ELR (cell line): ENCODE measurements at regions not wholly inside any gene's neighbourhood (a gene's known extent, or its start where the extent isn't known, plus 50 kb on each side); places are given as distances from the start of the nearest gene placed in this dataset.
"Not testable (repeated sequence)": the region's sequence is repeated elsewhere in the genome, so short reads cannot be mapped to it uniquely, and the experiment has no call there.

ENCODE experiments used
- DNase-seq: peaks from one replicate; pipeline ENCODE4 v3.0.0-alpha.2; 2015; ENCODE audit warnings: low read depth

DNA sequence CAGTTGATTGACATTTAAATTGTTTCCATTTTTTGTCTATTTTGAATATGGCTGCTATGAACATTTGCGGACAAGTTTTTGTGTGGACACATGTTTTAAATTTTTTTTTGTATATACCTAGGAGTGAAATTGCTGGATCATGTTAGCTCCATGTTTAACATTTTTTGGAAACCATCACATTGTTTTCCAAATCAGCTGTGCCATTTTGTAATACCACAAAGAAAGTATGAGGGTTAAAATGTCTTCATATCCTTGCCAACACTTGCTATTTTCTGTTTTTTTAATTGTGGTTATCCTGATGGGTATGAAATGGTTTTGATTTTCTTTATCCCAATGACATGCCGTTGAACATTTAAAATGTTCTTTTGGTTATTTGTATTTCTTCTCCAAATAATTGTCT is 52.1 kb downstream of the CARTPT start:
- no peak for DNase-seq

DNA sequence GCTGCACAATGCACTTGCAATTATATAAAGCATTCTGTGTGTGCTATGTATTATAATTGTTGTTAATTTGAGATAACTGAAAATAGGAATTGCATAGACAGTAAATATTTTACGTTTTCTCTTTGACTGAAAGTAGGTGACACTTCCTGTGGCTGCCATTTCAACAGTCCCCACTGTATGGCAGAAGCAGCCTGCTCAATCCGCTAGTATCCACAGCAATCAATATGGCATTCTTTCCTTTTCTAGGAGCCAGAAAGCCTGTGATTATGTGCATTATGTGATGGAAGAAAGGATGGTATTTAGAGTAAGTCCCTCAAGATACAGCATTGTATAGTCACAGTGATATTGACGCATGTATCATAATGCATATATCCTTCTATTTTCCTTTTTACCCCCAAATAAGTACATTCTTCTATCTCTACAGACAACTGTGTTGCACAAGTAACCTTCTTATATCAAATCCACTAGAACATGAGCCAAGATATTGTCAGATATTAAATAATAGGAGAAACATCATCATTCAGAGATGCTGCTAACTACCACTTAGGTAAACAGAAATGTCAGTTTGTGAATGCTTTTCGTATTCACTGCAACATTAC is 59.7 kb downstream of the CARTPT start:
- peak; percentile 64 for DNase-seq

DNA sequence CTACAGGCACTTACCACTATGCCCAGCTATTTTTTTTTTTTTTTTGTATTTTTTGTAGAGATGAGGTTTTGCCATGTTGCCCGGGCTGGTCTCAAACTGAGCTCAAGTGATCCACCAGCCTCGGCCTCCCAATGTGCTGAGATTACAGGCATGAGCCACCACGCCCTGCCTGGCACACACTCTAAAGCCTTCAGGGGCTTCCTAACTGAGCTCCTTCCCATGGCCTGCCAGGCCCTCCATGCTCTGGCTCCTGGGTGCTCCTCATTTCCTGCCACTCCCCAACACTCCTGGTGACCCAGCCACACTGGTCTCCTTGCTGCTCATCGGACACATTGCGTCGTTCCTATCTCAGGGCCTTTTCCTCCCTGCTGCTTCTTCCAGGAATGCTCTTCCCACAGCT is 61.5 kb downstream of the CARTPT start:
- no peak for DNase-seq

DNA sequence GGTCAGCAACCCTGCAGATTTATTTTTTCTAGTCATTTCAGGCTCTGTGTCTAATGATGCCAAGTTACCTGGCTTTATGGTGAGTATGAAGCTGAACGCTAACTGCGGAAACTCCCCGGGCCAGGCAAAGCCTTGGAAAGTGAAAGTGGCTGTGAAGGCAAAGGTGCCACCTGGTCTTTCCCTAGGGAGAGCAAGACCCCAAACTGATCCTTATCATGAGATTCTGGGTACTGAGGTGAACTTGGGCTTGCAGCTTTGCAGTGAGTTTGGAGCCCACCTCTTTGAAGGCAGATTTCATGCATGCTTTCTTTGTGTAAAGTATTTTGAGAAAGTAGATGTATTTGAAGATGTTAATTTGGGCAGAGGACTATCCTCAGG is 63.3 kb downstream of the CARTPT start:
- no peak for DNase-seq

DNA sequence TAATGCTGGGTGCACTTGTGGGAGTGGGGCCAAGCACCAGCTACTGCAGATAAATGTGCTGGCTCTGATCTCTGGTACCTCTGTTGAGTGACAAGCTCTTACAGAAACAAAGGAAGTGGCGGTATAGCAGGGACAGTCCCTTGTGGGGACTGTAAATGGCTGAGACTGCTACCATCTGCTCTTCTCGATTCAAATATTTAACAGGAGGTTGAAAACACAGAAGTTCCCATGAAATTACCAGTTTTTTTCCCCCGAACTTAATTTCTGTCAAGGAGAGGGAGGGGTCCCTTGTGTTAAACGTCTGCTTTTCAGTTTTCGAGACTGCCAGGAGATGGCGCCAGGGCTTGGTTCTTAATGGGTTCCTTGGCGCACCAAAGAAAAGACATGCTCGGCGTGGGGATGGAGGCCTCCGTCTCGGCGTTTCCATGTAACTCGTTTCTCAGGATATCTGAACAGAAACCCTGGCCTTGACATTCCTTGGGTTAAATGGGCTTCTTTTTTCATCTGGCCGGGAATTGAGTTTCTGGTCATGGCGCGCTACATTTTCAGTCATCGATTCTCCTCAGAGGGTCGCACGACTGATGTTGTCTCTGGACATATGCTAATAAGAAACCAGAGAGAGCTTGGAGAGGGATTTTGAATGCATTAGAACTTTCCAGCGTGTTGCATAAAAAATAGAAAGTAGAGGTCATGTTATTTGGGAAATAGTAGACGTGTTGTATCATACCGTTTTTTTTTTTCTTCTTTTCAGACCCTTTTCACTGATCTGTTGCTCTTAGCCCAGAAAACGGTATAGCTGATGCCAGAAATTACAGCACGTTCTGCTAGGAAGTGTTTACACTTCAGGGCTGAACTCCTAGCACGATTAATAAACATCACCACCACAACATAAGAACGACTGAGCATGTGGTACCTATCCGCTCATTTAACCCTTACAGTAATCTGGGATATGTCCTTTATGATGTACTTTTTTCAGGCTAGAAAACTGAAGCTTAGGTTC is 64.0 kb downstream of the CARTPT start:
- DNase-seq: peak; percentile 86

DNA sequence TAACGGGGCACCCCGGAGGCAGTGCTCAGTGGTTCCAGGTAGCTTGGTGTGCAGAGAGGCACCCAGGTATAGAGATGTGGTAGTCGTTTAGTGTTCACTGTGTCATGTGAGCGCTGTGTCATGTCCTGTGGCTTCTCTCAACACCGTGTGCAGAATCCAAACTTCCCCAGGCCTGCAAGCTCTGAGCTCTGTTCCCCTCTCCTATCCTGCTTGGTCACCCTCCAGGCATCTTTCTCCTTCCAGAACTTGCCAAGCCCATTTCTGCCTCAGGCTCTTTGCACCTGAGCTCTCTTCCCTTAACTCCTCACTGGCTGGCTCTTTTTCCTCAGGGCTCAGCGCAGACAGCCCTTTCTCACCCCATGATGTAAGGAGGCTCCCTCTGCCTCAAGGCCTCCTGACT is 64.8 kb downstream of the CARTPT start:
- no peak for DNase-seq

DNA sequence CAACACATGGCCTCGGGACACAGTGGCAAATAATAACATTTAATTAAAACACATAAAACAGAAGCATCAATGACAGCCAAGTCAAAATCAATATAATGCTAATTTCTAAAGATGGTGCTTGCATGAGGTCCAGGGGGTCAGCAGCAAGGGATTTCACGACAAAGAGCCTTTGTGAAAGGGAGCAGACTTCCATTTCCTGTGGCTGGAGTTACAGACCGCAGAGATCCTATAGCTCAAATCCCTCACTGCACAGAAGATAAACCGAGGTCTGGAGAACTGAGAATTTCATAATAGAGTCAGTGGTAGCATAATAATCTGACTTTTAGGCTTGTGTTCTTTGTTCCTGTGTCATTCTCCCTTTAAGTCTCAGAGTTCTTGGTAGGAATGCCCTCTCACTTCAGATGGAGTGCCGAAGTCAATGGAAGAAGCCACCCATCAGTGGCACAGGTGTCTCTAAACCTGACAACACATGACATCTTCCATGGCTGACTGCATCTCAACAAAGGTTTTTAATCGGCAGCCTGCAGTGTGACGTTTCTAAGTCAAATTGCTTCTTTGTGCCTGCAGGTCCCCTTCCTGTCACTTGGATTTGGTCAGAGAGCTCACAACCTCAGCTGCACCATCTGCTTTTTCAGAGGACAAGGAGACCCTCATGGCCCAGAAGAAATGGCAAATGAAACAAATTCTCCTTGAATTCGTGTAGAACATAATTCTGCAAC is 67.4 kb downstream of the CARTPT start:
- no peak for DNase-seq

DNA sequence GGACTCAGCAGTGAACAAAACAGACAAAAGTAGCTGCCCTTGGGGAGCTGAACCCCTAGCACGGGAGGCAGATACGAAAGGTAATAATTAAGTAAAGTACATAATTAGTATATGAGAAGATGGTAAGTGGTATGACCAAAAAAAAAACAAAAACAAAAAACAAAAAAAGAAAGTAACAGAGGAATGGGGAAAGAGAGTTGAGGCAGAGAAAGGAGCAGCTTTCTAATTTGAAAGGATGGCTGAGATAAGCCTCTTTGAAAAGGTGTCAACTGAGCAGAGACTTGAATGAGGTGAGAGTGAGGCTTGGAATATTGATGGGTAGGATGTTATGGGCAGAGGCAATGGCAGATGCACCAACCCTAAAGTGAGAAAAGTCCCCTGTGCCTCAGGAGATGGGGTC is 69.7 kb downstream of the CARTPT start:
- DNase-seq: no peak

DNA sequence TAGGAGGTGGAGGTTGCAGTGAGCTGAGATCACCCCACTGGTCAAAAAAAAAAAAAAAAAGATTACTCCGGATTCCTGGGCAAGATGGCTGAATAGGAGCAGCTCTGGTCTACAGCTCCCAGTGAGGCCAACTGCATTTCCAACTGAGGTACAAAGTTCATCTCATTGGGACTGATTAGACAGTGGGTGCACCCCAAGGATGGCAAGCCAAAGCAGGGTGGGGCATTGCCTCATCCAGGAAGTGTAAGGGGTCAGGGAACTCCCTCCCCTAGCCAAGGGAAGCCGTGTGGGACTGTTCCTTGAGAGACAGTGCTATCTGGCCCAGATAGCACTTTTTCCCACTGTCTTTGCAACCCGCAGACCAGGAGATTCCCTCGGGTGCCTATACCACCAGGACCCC is 70.7 kb downstream of the CARTPT start:
- DNase-seq: no peak

DNA sequence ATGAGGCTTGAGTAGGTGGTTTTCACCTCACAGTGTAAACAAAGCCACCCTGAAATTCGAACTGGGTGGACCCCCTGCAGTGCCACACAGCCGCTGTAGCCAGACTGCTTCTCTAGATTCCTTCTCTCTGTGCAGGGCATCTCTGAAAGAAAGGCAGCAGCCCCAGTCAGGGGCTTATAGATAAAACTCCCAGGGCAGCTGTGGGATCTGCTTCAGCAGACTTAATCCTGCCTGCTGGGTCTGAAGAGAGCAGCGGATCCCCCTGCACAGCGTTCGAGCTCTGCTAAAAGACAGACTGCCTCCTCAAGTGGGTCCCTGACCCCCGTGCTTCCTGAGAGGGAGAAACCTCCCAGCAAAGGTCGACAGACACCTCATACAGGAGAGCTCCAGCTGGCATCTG is 71.4 kb downstream of the CARTPT start:
- no peak for DNase-seq

DNA sequence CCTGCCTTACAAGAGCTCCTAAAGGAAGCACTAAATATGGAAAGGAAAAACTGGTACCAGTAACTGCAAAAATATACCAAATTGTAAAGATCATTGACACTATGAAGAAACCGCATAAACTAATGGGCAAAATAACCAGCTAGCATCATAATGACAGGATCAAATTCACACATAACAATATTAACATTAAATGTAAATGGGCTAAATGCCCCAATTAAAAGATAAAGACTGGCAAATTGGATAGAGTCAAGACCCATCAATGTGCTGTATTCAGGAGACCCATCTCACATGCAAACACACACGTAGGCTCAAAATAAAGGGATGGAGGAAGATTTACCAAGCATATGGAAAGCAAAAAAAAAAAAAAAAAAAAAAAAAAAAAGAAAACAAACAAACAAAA is 73.0 kb downstream of the CARTPT start:
- not testable (repeated sequence) for DNase-seq

DNA sequence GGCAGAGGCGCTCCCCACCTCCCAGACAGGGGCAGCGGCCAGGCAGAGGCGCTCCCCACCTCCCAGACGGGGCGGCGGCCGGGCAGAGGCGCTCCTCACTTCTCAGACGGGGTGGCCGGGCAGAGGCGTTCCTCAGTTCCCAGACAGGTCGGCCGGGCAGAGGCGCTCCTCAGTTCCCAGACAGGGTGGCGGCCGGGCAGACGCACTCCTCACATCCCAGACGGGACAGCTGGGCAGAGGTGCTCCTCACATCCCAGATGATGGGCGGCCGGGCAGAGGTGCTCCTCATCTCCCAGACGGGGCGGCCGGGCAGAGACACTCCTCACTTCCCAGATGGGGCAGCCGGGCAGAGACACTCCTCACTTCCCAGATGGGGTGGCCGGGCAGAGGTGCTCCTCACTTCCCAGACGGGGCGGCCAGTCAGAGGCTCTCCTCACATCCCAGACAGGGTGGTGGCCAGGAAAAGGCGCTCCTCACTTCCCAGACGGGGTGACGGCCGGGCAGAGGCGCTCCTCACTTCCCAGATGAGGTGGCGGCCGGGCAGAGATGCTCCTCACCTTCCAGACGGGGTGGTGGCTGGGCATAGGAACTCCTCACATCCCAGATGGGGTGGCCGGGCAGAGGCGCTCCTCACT is 75.1 kb downstream of the CARTPT start:
- DNase-seq: no peak

DNA sequence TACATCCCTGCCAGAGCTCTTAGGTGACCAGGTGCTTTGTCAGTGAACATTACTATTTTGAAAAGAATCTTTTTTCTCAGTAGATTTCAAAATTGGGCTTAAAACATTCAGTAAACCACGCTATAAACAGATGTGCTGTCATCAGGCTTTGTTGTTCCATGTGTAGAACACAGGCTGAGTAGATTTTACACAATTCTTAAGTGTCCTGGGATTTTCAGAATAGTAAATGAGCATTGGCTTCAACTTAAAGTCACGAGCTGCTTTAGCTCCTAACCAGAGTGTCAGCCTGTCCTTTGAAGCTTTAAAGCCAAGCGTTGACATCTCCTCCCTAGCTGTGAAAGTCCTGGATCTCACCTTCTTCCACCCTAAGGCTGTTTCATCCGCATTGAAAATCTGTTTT is 83.6 kb downstream of the CARTPT start:
- no peak for DNase-seq

DNA sequence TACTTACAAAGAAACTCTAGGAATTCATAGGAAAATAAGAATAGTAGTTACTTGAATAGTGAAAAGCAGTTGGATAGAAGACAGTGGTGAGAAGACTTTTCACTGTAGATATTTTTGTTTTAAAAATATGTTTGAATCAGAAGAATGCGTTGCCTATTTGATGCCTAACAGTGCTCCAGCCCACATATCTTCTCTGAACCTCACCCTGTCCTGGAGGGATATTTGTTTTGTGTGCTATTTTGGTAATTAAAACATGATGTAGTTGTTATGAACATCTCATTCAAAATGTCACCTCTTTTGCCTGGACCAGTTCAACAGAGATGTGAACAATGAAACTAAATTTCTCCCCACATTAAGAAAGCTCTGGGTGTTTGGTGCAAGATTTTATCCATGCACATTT is 87.6 kb downstream of the CARTPT start:
- no peak for DNase-seq

DNA sequence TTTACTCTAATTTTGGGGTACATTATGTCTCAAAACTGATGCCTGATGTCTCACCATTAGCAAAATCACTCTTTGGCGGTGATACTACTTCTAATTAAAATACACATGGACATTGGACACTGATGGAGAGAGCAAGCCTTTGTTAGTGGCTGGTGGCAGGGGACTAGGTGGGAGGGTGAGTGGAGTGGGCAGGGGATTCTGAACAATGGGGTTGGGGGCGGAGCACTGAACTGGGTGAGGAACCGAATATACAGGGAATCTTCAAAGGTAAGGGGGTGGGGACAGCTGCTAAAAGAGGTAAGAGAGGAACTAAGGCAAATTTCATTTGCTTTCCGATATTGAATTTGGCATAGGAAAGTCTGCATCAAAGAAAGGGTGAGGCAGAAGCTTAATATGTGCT is 88.8 kb downstream of the CARTPT start:
- DNase-seq: no peak

DNA sequence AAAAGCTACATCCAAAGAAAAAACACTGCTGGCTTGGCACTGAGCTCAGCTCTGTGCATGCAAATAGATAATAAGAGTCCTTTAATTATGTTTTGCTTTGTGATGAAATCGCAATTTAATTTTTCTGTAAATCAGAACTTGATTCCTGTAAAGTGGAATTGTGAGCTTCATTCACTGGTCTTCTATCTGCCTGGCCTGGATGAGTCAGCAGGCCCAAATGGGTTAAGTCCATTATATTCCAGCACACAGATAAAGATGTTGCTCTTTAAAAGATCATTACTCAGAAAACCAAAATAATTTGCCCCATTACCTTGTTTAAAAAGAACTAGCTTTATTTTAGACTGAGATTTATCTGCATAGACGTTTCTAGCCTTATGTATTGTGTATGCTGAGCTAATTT is 90.4 kb downstream of the CARTPT start:
- DNase-seq: no peak

DNA sequence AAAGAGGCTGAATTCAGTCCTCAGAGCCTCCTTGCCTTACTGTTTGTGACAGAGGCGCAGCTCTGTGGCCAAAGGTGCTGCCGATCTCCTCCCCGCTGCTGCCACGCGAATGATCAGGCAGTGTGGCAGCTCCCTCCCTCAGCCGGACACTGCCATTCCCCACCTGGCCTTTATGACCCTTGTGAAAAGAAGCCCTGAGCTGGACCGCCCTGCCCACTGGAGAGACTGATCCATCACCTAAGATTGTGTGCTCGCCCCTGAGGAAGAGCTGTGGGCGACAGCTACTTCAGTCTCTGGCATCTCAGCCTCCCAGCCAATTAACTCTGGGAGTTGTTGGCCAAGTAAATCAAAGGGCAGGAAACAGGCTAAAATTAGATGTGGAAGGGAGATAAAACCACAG is 90.9 kb downstream of the CARTPT start:
- DNase-seq: no peak

DNA sequence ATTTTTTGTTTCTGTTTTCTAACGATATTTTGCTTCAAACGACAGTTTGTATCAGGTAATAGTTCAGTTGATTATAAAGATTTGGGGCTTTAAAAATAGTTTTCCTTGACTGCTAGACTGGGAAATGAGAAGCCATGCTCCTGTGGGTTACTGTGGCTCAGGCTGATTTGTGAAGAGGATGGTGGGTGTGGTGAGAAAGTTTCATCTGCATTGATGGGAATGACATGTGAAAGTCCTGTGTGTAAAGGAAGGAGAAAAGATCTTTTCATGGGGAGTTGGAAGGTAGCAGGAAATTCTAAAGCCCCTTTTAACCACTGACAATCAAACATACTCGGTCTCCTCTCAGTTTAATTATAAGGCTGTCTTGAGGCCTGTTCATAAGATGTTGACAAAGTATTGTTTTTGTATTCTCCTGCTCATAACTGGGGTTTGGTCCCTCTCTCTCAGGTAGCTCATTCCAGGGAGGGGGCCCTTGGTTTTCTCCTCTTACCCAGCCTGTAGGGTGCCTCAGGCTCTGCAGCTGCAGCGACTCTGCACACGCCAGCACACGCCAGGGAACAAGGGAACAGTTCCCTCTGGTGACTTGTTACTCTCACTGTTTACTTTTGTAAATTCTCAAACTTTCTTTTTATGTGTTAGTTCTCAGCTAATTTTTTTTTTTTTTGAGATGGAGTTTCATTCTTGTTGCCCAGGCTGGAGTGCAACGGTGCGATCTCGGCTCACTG is 91.6 kb downstream of the CARTPT start:
- DNase-seq: no peak

DNA sequence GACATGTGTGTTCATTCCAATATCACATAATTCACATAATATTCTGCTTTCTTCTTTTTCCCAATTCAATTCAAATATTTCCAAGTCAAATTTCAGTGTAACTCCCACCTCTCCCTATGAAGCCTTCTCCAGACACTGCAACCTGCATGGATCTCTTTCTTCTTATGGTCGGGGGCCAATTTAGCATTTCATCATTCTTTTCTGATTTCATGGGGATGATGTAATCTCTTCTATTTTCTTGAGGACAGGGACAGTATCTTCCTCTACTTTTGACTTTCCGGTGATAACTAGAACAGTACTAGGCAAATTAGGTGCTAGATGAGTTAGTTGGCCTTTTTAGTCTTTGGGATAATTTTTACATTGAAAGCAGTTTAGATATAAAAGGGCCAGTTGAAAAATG is 92.7 kb downstream of the CARTPT start:
- DNase-seq: no peak

DNA sequence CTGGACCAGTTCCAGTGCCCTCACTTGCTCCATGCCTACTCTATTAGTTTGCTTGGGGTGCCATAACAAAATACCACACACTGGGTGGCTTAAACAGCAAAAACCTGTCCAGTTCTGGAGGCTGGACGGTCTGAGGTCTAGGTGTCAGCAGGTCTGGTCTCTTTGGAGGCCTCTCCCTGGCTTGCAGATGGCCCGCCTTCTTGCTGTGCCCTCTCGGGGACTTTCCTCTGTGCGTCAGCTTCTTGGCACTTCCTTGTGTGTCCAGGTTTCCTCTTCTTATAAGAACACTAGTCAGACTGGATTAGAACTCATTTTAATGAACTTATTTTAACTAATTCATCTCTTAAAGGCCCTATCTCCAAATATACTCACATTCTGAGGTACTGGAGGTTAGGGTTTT is 97.2 kb downstream of the CARTPT start:
- DNase-seq: no peak

DNA sequence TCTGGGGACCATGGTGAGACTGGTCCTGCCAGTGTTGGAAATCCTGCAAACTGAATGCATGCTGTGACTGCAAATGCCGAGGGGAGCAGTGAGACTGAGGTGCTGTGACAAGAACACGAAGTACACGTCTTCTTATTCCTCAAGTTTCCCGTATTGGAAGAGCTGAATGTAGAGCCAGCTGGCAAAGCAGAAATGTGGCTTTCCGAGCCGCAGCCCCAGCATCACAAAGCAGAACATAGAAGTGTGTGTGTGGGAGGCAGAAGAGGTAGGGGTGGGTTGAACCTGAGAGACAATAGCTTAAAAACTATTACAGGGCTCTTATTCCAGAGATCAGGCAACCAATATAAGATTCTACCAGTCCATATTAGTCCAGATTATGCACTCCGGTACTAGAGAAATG is 98.8 kb downstream of the CARTPT start:
- DNase-seq: no peak

DNA sequence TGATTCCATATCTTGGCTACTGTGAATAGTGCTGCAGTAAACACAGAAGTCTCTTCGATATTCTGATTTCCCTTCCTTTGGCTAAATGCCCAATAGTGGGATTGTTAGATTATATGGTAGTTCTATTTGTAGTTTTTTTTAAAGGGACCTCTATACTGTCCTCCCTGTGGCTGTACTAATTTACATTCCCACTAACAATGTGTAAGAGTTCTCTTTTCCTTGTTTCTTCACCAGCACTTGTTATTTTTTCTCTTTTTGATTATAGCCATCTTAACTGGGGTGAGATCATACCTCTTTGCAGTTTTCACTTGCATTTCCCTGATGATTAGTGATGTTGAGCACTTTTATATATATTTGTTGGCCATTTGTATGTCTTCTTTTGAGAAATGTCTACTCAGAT is 102.0 kb downstream of the CARTPT start:
- no peak for DNase-seq
